ENCODE measurements at regions not wholly inside any gene's neighbourhood (a gene's known extent, or its start where the extent isn't known, plus 50 kb on each side); places are given as distances from the start of the nearest gene placed in this dataset.
A peak's percentile ranks its signal among the peaks of the same experiment; 100 is the strongest.
"Not testable (repeated sequence)": the region's sequence is repeated elsewhere in the genome, so short reads cannot be mapped to it uniquely, and the experiment has no call there.

GRCh38 chr10:44173608-44173894, 211.3 kb downstream of the CXCL12 start:
- DNase-seq (ENCODE audit: low read depth), result no peak

- DNase-seq (ENCODE audit: low read depth), result no peak
Observed at GRCh38 chr10:44172883-44173607, 211.9 kb downstream of the CXCL12 start.

GRCh38 chr10:44171765-44172164, 213.1 kb downstream of the CXCL12 start:
- DNase-seq (ENCODE audit: low read depth), result no peak

- DNase-seq (ENCODE audit: low read depth), result no peak
Observed at GRCh38 chr10:44168478-44168877, 216.4 kb downstream of the CXCL12 start.

- DNase-seq (ENCODE audit: low read depth), result no peak
Observed at GRCh38 chr10:44167752-44168151, 217.1 kb downstream of the CXCL12 start.

GRCh38 chr10:44166441-44166840, 218.5 kb downstream of the CXCL12 start:
- DNase-seq (ENCODE audit: low read depth), result no peak

GRCh38 chr10:44164251-44164956, 220.5 kb downstream of the CXCL12 start:
- no peak for DNase-seq (ENCODE audit: low read depth)

GRCh38 chr10:44161184-44161583, 223.7 kb downstream of the CXCL12 start:
- DNase-seq (ENCODE audit: low read depth), result no peak

- DNase-seq (ENCODE audit: low read depth), result no peak
Observed at GRCh38 chr10:44157574-44157973, 227.3 kb downstream of the CXCL12 start.

GRCh38 chr10:44154956-44155355, 229.9 kb downstream of the CXCL12 start:
- no peak for DNase-seq (ENCODE audit: low read depth)

GRCh38 chr10:44153918-44154670, 230.8 kb downstream of the CXCL12 start:
- DNase-seq (ENCODE audit: low read depth), result no peak

GRCh38 chr10:44143556-44143955, 241.3 kb downstream of the CXCL12 start:
- no peak for DNase-seq (ENCODE audit: low read depth)

- no peak for DNase-seq (ENCODE audit: low read depth)
Observed at GRCh38 chr10:44132361-44133289, 252.3 kb downstream of the CXCL12 start.

- DNase-seq (ENCODE audit: low read depth), result no peak
Observed at GRCh38 chr10:44126291-44126717, 258.6 kb downstream of the CXCL12 start.

- DNase-seq (ENCODE audit: low read depth), result peak; percentile 11
Observed at GRCh38 chr10:44125879-44126278, 259.0 kb downstream of the CXCL12 start.

- DNase-seq (ENCODE audit: low read depth), result no peak
Observed at GRCh38 chr10:44118500-44118899, 266.4 kb downstream of the CXCL12 start.

- DNase-seq (ENCODE audit: low read depth), result no peak
Observed at GRCh38 chr10:44116474-44116873, 268.4 kb downstream of the CXCL12 start.

GRCh38 chr10:44115516-44115915, 269.4 kb downstream of the CXCL12 start:
- no peak for DNase-seq (ENCODE audit: low read depth)

- no peak for DNase-seq (ENCODE audit: low read depth)
Observed at GRCh38 chr10:44114441-44114840, 270.5 kb downstream of the CXCL12 start.

- DNase-seq (ENCODE audit: low read depth), result not testable (repeated sequence)
Observed at GRCh38 chr10:44112280-44112679, 272.6 kb downstream of the CXCL12 start.

- no peak for DNase-seq (ENCODE audit: low read depth)
Observed at GRCh38 chr10:44105696-44106095, 279.2 kb downstream of the CXCL12 start.

- DNase-seq (ENCODE audit: low read depth), result no peak
Observed at GRCh38 chr10:44102726-44103255, 282.1 kb downstream of the CXCL12 start.
